Esophagus squamous epithelium (tissue), 5 donors: ENCODE measurements at regions not wholly inside any gene's neighbourhood (a gene's known extent, or its start where the extent isn't known, plus 50 kb on each side); places are given as distances from the start of the nearest gene placed in this dataset.

ENCODE experiments used
- DNase-seq: peaks from one replicate; lab custom pipeline; 2025; lab: John Stamatoyannopoulos, UW
- H3K27ac ChIP-seq, 4 donors: fragments of 200-600 bp; sonication (generic); one replicate each; pipeline ENCODE4 v1.5.1; 2016 to 2019; ENCODE audit warnings: mild to moderate bottlenecking in 1 of 4
- H3K27me3 ChIP-seq, 4 donors: fragments of 200-600 bp; sonication (generic); 1 replicate in 3 of 4; 2 replicates in 1 of 4; pipeline versions ENCODE4 v1.5.1 to v1.6.0; 2017 to 2021; ENCODE audit warnings: antibody characterized with exemption in 1 of 4
- H3K36me3 ChIP-seq, 3 donors: fragments of 200-600 bp; sonication (generic); one replicate each; pipeline ENCODE4 v1.5.1; 2016 to 2019
- H3K4me1 ChIP-seq, 3 donors: fragments of 200-600 bp; sonication (generic); one replicate each; pipeline ENCODE4 v1.5.1; 2017 to 2019
- H3K4me3 ChIP-seq, 4 donors: fragments of 200-600 bp; sonication (generic); 1 replicate in 3 of 4; 2 replicates in 1 of 4; pipeline ENCODE4 v1.5.1; 2016 to 2019; ENCODE audit warnings: mild to moderate bottlenecking in 2 of 4, moderate library complexity in 1 of 4
- H3K9me3 ChIP-seq, 3 donors: fragments of 200-600 bp; sonication (generic); one replicate each; pipeline ENCODE4 v1.5.1; 2016 to 2019
- CTCF ChIP-seq, 6 experiments: fragments of 450-650 bp in 4 of 6; fragments of 200-600 bp in 2 of 6; sonication (generic) in 2 of 6; IDR thresholded peaks; one replicate each; pipeline ENCODE4 v1.5.1; 2016 to 2019; ENCODE audit warnings: antibody characterized with exemption in 6 of 6, mild to moderate bottlenecking in 4 of 6, moderate library complexity in 4 of 6
- POLR2A ChIP-seq, 4 donors: fragments of 450-650 bp; IDR thresholded peaks; one replicate each; pipeline ENCODE4 v1.6.1; 2017; ENCODE audit warnings: antibody characterized with exemption in 4 of 4, mild to moderate bottlenecking in 4 of 4, moderate library complexity in 3 of 4
- WGBS, 2 donors: methylation state at CpG; one replicate each; pipeline ENCODE4 v1.1.5; 2018; 5-methylcytosine and 5-hydroxymethylcytosine counted together
- intact Hi-C: fragments of 100-400 bp; cut with DNase I; formaldehyde crosslinking; loops from one replicate; pipeline ENCODE4 v1.15.0; 2022
- donor health status: DM: yes; HTN: yes; CAD: no.

GRCh38 chr21:16280686-16281091, 550.9 kb downstream of the USP25 start:
- DNase-seq = no peak
- intact Hi-C loops = no loop called here
- peak overlapping the region in 3 of 4 donors; percentile 23 to 50 (median 29) for H3K4me3 ChIP-seq
- peaks cover 4 to 46% (median 10%) of the 10 kb centered on the region in 3 donors for H3K4me1 ChIP-seq
- TF ChIP-seq CTCF (IDR thresholded peaks at IDR 0.05) (no peak), POLR2A (IDR thresholded peaks at IDR 0.05) (no peak)
- H3K9me3 ChIP-seq = no peaks in the 10 kb centered on the region
- no peaks in the 10 kb centered on the region for H3K27me3 ChIP-seq
- H3K27ac ChIP-seq = peak overlapping the region in 3 of 4 donors; percentile 60 to 77 (median 63)
- H3K36me3 ChIP-seq = no peaks in the 10 kb centered on the region
- 46 to 57% methylated on average over 2 of the region's 2 CpGs for WGBS, 2 donors

DNA sequence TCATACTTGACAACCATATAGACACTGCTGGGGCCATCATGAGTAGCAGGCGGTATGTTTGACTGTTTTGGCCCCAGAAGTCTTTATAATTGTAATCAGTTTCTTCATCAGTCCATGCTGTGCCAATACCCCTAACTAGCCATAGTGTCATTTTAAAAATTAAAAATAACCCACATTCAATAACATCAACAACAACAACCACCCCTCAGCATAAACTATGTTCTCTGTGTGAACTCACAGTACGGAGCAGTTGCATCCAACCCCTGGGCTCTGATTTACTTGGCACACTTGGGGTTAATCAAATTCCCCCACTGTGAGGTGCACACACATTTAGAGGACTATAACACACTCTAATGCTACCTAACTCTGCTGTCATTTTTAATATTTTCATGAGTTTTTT, 553.7 kb downstream of the USP25 start:
- Histone ChIP-seq H3K4me3 (no peak overlapping the region), H3K27ac (peak overlapping the region in 3 of 4 donors; percentile 4 to 35 (median 30)), H3K9me3 (no peaks in the 10 kb centered on the region), H3K4me1 (peaks cover 4 to 66% (median 10%) of the 10 kb centered on the region in 3 donors), H3K36me3 (no peaks in the 10 kb centered on the region), H3K27me3 (no peaks in the 10 kb centered on the region)
- WGBS, 2 donors = 87 to 90% methylated on average over 2 of the region's 2 CpGs
- intact Hi-C loops = no loop called here
- no peak for TF ChIP-seq POLR2A (IDR thresholded peaks at IDR 0.05)
- no peak for TF ChIP-seq CTCF (IDR thresholded peaks at IDR 0.05)
- DNase-seq = no peak

- intact Hi-C loops = no loop called here
- H3K36me3 ChIP-seq = no peaks in the 10 kb centered on the region
- H3K4me1 ChIP-seq = peaks cover 4 to 53% (median 4%) of the 10 kb centered on the region in 3 donors
- H3K9me3 ChIP-seq = no peaks in the 10 kb centered on the region
- H3K27ac ChIP-seq = peak overlapping the region in 3 of 4 donors; percentile 29 to 65 (median 45)
- H3K4me3 ChIP-seq = peak overlapping the region in 1 of 4 donors; percentile 35
- DNase-seq = no peak
- 27 to 47% methylated on average over 5 of the region's 5 CpGs for WGBS, 2 donors
- no peaks in the 10 kb centered on the region for H3K27me3 ChIP-seq
- TF ChIP-seq POLR2A (IDR thresholded peaks at IDR 0.05) (no peak), CTCF (IDR thresholded peaks at IDR 0.05) (no peak)
These were observed 555.9 kb downstream of the USP25 start for GRCh38 chr21:16285605-16286126.

GRCh38 chr21:16287046-16287445, 557.3 kb downstream of the USP25 start:
- no peaks in the 10 kb centered on the region for H3K36me3 ChIP-seq
- no peak overlapping the region for H3K4me3 ChIP-seq
- 47 to 55% methylated on average over 2 of the region's 2 CpGs for WGBS, 2 donors
- TF ChIP-seq POLR2A (IDR thresholded peaks at IDR 0.05) (no peak), CTCF (IDR thresholded peaks at IDR 0.05) (no peak)
- intact Hi-C loops = no loop called here
- no peak overlapping the region for H3K27ac ChIP-seq
- no peaks in the 10 kb centered on the region for H3K9me3 ChIP-seq
- H3K4me1 ChIP-seq = peaks cover 0 to 39% (median under 1%) of the 10 kb centered on the region in 3 donors
- H3K27me3 ChIP-seq = no peaks in the 10 kb centered on the region
- no peak for DNase-seq

DNA sequence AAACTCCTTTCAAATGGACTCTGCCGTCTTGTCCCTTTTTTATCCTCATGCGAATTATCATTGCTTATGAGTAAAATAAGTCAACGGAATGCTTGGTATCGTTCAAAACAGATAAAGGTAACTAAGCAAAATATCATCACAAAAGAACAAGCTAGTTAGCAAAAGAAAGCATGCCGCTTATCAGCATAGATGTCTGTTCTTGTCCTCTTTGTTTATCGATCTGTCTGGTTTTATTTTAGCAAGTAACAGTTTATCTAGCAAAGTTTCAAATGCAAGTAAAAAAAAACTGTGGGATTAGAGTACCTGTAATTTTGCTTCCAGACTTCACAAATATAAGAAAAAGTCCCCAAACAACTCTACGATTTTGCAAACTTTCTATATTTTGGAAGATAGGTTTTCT, 561.5 kb downstream of the USP25 start:
- DNase-seq = no peak
- intact Hi-C loops = no loop called here
- H3K27me3 ChIP-seq = no peaks in the 10 kb centered on the region
- no peak overlapping the region for H3K4me3 ChIP-seq
- H3K36me3 ChIP-seq = no peaks in the 10 kb centered on the region
- WGBS, 2 donors = 89 to 95% methylated on average over 7 of the region's 7 CpGs
- H3K9me3 ChIP-seq = no peaks in the 10 kb centered on the region
- TF ChIP-seq CTCF (IDR thresholded peaks at IDR 0.05) (no peak), POLR2A (IDR thresholded peaks at IDR 0.05) (no peak)
- H3K27ac ChIP-seq = no peak overlapping the region
- peaks cover 0 to 13% (median 0%) of the 10 kb centered on the region in 3 donors for H3K4me1 ChIP-seq
